GM23338 (cell line): ENCODE measurements at regions not wholly inside any gene's neighbourhood (a gene's known extent, or its start where the extent isn't known, plus 50 kb on each side); places are given as distances from the start of the nearest gene placed in this dataset.
"Not testable (repeated sequence)": the region's sequence is repeated elsewhere in the genome, so short reads cannot be mapped to it uniquely, and the experiment has no call there.

Experiments
- ATAC-seq: fragments of 200-7000 bp; cut with Tn5 transposase; 3 replicates; pipeline ENCODE4 v1.9.1; 2020
- DNase-seq: peaks from one replicate; pipeline ENCODE4 v3.0.0-alpha.2; 2015; ENCODE audit warnings: low spot score
- H2AFZ ChIP-seq: fragments of 200-600 bp; sonication (generic); 2 replicates; pipeline ENCODE4 v1.8.0; 2016; ENCODE audit warnings: antibody characterized with exemption, mild to moderate bottlenecking, moderate library complexity
- H3F3A ChIP-seq: fragments of 200-600 bp; sonication (generic); replicated peaks from 2 replicates; pipeline ENCODE4 v1.8.0; 2017; ENCODE audit warnings: antibody characterized with exemption, mixed run types, low read depth
- H3K27ac ChIP-seq: fragments of 200-600 bp; sonication (generic); 2 replicates; pipeline ENCODE4 v1.6.1; 2016; ENCODE audit warnings: low read depth
- H3K27me3 ChIP-seq: fragments of 200-600 bp; sonication (generic); 2 replicates; pipeline ENCODE4 v1.8.0; 2016; ENCODE audit warnings: mild to moderate bottlenecking, mixed run types, moderate library complexity; ENCODE audit not compliant: insufficient read depth
- H3K36me3 ChIP-seq: fragments of 200-600 bp; sonication (generic); 2 replicates; pipeline ENCODE4 v1.8.0; 2016; ENCODE audit warnings: mild to moderate bottlenecking; ENCODE audit not compliant: insufficient read depth
- H3K4me1 ChIP-seq: fragments of 200-600 bp; sonication (generic); 2 replicates; pipeline ENCODE4 v1.8.0; 2016; ENCODE audit warnings: mild to moderate bottlenecking, moderate library complexity; ENCODE audit not compliant: insufficient read depth
- H3K4me2 ChIP-seq: fragments of 200-600 bp; sonication (generic); 2 replicates; pipeline ENCODE4 v1.7.1; 2017; ENCODE audit warnings: mixed run types
- H3K4me3 ChIP-seq: fragments of 200-600 bp; sonication (generic); 2 replicates; pipeline ENCODE4 v1.6.1; 2016; ENCODE audit warnings: mixed run types
- H3K79me2 ChIP-seq: fragments of 200-600 bp; sonication (generic); replicated peaks from 2 replicates; pipeline ENCODE4 v1.8.0; 2017; ENCODE audit warnings: mild to moderate bottlenecking; ENCODE audit not compliant: insufficient read depth
- H3K9me2 ChIP-seq: fragments of 200-600 bp; sonication (generic); 2 replicates; pipeline ENCODE4 v1.8.0; 2017; ENCODE audit not compliant: insufficient read depth
- H4K20me1 ChIP-seq: fragments of 200-600 bp; sonication (generic); replicated peaks from 2 replicates; pipeline ENCODE4 v1.8.0; 2017; ENCODE audit warnings: mild to moderate bottlenecking; ENCODE audit not compliant: insufficient read depth
- H3K27ac Mint-ChIP-seq: 2 replicates; pipeline ENCODE4 v1.8.0; 2020; ENCODE audit warnings: inconsistent platforms, mild to moderate bottlenecking, moderate library complexity, mixed read lengths
- H3K27me3 Mint-ChIP-seq: 3 replicates; pipeline ENCODE4 v1.8.0; 2022; ENCODE audit warnings: low read depth, mild to moderate bottlenecking, moderate library complexity, mixed read lengths, inconsistent platforms; ENCODE audit not compliant: insufficient read depth, poor library complexity
- H3K36me3 Mint-ChIP-seq: 3 replicates; pipeline ENCODE4 v1.8.0; 2021; ENCODE audit warnings: low read depth, mild to moderate bottlenecking, inconsistent platforms, moderate library complexity, mixed read lengths
- H3K4me1 Mint-ChIP-seq: 3 replicates; pipeline ENCODE4 v1.8.0; 2020; ENCODE audit warnings: mild to moderate bottlenecking, inconsistent platforms, mixed read lengths
- H3K4me3 Mint-ChIP-seq: 3 replicates; pipeline ENCODE4 v1.8.0; 2021; ENCODE audit warnings: moderate library complexity, mild to moderate bottlenecking, inconsistent platforms, mixed read lengths
- H3K9me3 Mint-ChIP-seq: 3 replicates; pipeline ENCODE4 v1.8.0; 2020; ENCODE audit warnings: moderate library complexity, mild to moderate bottlenecking, inconsistent platforms, mixed read lengths
- CREB1 ChIP-seq: fragments of 250-450 bp; sonication (Bioruptor Pico); IDR thresholded peaks from 2 replicates; pipeline ENCODE4 v1.5.0; 2020; ENCODE audit warnings: low read depth, mild to moderate bottlenecking, moderate library complexity
- EZH2 ChIP-seq: fragments of 200-600 bp; sonication (generic); IDR thresholded peaks from one replicate; pipeline ENCODE4 v1.8.0; 2017; ENCODE audit warnings: antibody characterized with exemption, mild to moderate bottlenecking, low read depth; ENCODE audit not compliant: unreplicated experiment
- EZH2phosphoT487 ChIP-seq: fragments of 200-600 bp; sonication (generic); IDR thresholded peaks from one replicate; pipeline ENCODE4 v1.8.1; 2018; ENCODE audit warnings: antibody characterized with exemption; ENCODE audit not compliant: unreplicated experiment
- JUNB ChIP-seq: IDR thresholded peaks from one replicate; pipeline ENCODE4 v1.6.1; 2016; ENCODE audit warnings: antibody characterized with exemption; ENCODE audit not compliant: unreplicated experiment
- POLR2AphosphoS5 ChIP-seq: IDR thresholded peaks from 2 replicates; pipeline ENCODE4 v1.6.1; 2016; ENCODE audit warnings: antibody characterized with exemption, low read depth
- STAT1 ChIP-seq: IDR thresholded peaks from one replicate; pipeline ENCODE4 v1.6.1; 2016; ENCODE audit warnings: antibody characterized with exemption; ENCODE audit not compliant: unreplicated experiment
- ZNF114 ChIP-seq: fragments of 250-450 bp; sonication (Bioruptor Pico); IDR thresholded peaks from 2 replicates; pipeline ENCODE4 v1.5.0; 2020; ENCODE audit warnings: mild to moderate bottlenecking, moderate library complexity
- ZNF331 ChIP-seq: fragments of 250-450 bp; sonication (Bioruptor Pico); IDR thresholded peaks from 2 replicates; pipeline ENCODE4 v1.5.0; 2020; ENCODE audit warnings: low read depth, mild to moderate bottlenecking, moderate library complexity
- TF ChIP-seq, protein P1 (sequence below), 2 experiments: fragments of 200-600 bp in 1 of 2; sonication (generic) in 1 of 2; conservative IDR thresholded peaks; 2 replicates each; pipeline versions ENCODE4 v1.5.1 to v1.6.1; 2016 to 2017; ENCODE audit warnings: antibody characterized with exemption in 2 of 2, low read depth in 2 of 2, mild to moderate bottlenecking in 2 of 2, moderate library complexity in 1 of 2
- TF ChIP-seq, protein P2 (sequence below): IDR thresholded peaks from 2 replicates; pipeline ENCODE4 v1.6.1; 2016; ENCODE audit warnings: antibody characterized with exemption
- TF ChIP-seq, protein P3 (sequence below): IDR thresholded peaks from one replicate; pipeline ENCODE4 v1.6.1; 2018; ENCODE audit warnings: antibody characterized with exemption; ENCODE audit not compliant: unreplicated experiment

- DNase-seq (peak; percentile 37), ATAC-seq (peak; percentile 57)
- H3K27ac ChIP-seq, H3K4me3 Mint-ChIP-seq, H3K79me2 ChIP-seq, H3K27ac Mint-ChIP-seq, H3K4me2 ChIP-seq, H3K4me3 ChIP-seq, H3F3A ChIP-seq, H3K27me3 ChIP-seq, H3K4me1 ChIP-seq, H3K27me3 Mint-ChIP-seq, H3K4me1 Mint-ChIP-seq, H4K20me1 ChIP-seq, H3K36me3 ChIP-seq, H3K9me2 ChIP-seq: not testable (repeated sequence)
- H2AFZ ChIP-seq, result 0 out of 2 replicates have a peak overlapping the region, but pooled peaks have one; percentile 28
- TF ChIP-seq, protein P1, sequence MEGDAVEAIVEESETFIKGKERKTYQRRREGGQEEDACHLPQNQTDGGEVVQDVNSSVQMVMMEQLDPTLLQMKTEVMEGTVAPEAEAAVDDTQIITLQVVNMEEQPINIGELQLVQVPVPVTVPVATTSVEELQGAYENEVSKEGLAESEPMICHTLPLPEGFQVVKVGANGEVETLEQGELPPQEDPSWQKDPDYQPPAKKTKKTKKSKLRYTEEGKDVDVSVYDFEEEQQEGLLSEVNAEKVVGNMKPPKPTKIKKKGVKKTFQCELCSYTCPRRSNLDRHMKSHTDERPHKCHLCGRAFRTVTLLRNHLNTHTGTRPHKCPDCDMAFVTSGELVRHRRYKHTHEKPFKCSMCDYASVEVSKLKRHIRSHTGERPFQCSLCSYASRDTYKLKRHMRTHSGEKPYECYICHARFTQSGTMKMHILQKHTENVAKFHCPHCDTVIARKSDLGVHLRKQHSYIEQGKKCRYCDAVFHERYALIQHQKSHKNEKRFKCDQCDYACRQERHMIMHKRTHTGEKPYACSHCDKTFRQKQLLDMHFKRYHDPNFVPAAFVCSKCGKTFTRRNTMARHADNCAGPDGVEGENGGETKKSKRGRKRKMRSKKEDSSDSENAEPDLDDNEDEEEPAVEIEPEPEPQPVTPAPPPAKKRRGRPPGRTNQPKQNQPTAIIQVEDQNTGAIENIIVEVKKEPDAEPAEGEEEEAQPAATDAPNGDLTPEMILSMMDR (conservative IDR thresholded peaks at IDR 0.05; ENCODE audit: low read depth in 2 of 2), result peak in 1 of 2 experiments; percentile 13; a peak in 1 of 4 replicates
- Mint-ChIP-seq H3K36me3 (peaks cover 49% of the 10 kb centered on the region), H3K9me3 (peaks cover 55% of the 10 kb centered on the region)
Measured at GRCh38 chr13:50755862-50756685, 87.4 kb downstream of the DLEU7 start.

DNA sequence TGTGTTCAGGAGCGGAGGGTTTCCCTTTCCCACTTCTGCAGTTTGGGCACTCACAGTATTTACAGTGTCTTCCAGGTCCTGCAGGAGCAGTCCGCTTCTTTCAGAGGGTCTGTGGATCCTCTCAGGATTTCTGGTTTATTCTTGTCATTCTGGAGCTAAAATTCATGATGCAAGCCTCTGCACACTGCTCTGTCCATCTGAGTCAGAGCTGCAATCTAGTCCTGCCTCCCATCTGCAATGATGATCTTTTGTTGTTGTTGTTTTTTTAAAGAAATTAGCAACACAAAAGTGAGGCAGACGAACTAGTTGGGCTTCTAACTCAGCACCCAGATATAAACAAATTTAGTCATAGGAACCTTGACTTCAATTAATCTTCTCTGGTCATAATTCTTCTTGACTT lies 86.5 kb downstream of the DLEU7 start:
- Histone ChIP-seq H3K9me2 (0 out of 2 replicates have a peak, but pooled peaks cover 3% of the 10 kb centered on the region), H3K4me3 (no peak overlapping the region), H4K20me1 (no peaks in the 10 kb centered on the region), H3F3A (no peaks in the 10 kb centered on the region), H3K27ac (no peak overlapping the region), H3K4me1 (peaks cover 8% of the 10 kb centered on the region), H3K4me2 (no peak overlapping the region), H3K27me3 (no peaks in the 10 kb centered on the region), H3K36me3 (0 out of 2 replicates have a peak, but pooled peaks cover 3% of the 10 kb centered on the region), H3K79me2 (no peaks in the 10 kb centered on the region), H2AFZ (no peak overlapping the region)
- Mint-ChIP-seq H3K4me3 (no peak overlapping the region), H3K36me3 (peaks cover 49% of the 10 kb centered on the region), H3K4me1 (peaks cover 10% of the 10 kb centered on the region), H3K27ac (peak overlapping the region; percentile 15; the same call in 1 of the 2 replicates), H3K9me3 (peaks cover 55% of the 10 kb centered on the region), H3K27me3 (peaks cover 3% of the 10 kb centered on the region)
- ATAC-seq (no peak), DNase-seq (no peak)
- TF ChIP-seq, protein P1 (conservative IDR thresholded peaks at IDR 0.05; ENCODE audit: low read depth in 2 of 2), result no peak
- TF ChIP-seq, protein P2, sequence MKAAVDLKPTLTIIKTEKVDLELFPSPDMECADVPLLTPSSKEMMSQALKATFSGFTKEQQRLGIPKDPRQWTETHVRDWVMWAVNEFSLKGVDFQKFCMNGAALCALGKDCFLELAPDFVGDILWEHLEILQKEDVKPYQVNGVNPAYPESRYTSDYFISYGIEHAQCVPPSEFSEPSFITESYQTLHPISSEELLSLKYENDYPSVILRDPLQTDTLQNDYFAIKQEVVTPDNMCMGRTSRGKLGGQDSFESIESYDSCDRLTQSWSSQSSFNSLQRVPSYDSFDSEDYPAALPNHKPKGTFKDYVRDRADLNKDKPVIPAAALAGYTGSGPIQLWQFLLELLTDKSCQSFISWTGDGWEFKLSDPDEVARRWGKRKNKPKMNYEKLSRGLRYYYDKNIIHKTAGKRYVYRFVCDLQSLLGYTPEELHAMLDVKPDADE, result no peak
- no peak for TF ChIP-seq ZNF331 (CRISPR knock-in tag)
- TF ChIP-seq ZNF114, result no peak
- TF ChIP-seq CREB1 (CRISPR knock-in tag), result no peak
- TF ChIP-seq, protein P3, sequence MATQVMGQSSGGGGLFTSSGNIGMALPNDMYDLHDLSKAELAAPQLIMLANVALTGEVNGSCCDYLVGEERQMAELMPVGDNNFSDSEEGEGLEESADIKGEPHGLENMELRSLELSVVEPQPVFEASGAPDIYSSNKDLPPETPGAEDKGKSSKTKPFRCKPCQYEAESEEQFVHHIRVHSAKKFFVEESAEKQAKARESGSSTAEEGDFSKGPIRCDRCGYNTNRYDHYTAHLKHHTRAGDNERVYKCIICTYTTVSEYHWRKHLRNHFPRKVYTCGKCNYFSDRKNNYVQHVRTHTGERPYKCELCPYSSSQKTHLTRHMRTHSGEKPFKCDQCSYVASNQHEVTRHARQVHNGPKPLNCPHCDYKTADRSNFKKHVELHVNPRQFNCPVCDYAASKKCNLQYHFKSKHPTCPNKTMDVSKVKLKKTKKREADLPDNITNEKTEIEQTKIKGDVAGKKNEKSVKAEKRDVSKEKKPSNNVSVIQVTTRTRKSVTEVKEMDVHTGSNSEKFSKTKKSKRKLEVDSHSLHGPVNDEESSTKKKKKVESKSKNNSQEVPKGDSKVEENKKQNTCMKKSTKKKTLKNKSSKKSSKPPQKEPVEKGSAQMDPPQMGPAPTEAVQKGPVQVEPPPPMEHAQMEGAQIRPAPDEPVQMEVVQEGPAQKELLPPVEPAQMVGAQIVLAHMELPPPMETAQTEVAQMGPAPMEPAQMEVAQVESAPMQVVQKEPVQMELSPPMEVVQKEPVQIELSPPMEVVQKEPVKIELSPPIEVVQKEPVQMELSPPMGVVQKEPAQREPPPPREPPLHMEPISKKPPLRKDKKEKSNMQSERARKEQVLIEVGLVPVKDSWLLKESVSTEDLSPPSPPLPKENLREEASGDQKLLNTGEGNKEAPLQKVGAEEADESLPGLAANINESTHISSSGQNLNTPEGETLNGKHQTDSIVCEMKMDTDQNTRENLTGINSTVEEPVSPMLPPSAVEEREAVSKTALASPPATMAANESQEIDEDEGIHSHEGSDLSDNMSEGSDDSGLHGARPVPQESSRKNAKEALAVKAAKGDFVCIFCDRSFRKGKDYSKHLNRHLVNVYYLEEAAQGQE, result no peak
- no peak for TF ChIP-seq JUNB
- TF ChIP-seq EZH2, result no peak
- TF ChIP-seq EZH2phosphoT487, result no peak
- TF ChIP-seq POLR2AphosphoS5, result no peak
- no peak for TF ChIP-seq STAT1
